IMR-90 (cell line): ENCODE measurements at regions not wholly inside any gene's neighbourhood (a gene's known extent, or its start where the extent isn't known, plus 50 kb on each side); places are given as distances from the start of the nearest gene placed in this dataset.

Source experiments
- ATAC-seq: fragments of 200-7000 bp; cut with Tn5 transposase; 2 replicates; pipeline ENCODE4 v1.9.1; 2020; ENCODE audit warnings: low read depth, mild to moderate bottlenecking, moderate library complexity
- BruUV-seq: library from RNA; stranded (reverse); fragments of 400-500 nt; replicated peaks from 2 replicates; lab custom pipeline; 2021; lab: Mats Ljungman, UMichigan
- CTCF ChIA-PET: fragments of 300-600 bp; formaldehyde crosslinking; extraction: SDS; loops from one replicate; lab custom pipeline; 2021; ENCODE audit warnings: antibody characterized with exemption; lab: Yijun Ruan, JAX
- POLR2A ChIA-PET: fragments of 300-600 bp; sonication (Branson Sonifier 250); formaldehyde crosslinking; loops from one replicate; lab custom pipeline; 2022; ENCODE audit warnings: antibody characterized with exemption; ENCODE audit not compliant: unreplicated experiment; lab: Charles Lee
- DNase-seq: peaks from one replicate; pipeline ENCODE4 v3.0.0; 2013
- H2AFZ ChIP-seq: replicated peaks from 2 replicates; pipeline ENCODE3; 2013; ENCODE audit warnings: low read length, mild to moderate bottlenecking; ENCODE audit not compliant: poor library complexity
- H2AK5ac ChIP-seq: 2 replicates; pipeline ENCODE4 v1.6.1; 2013; ENCODE audit warnings: low read depth, low read length, inconsistent platforms
- H2AK9ac ChIP-seq: replicated peaks from 2 replicates; pipeline ENCODE3; 2013; ENCODE audit warnings: mild to moderate bottlenecking, low read depth, low read length, moderate library complexity; ENCODE audit not compliant: poor library complexity
- H2BK120ac ChIP-seq: 2 replicates; pipeline ENCODE4 v1.6.1; 2013; ENCODE audit warnings: low read depth, low read length, inconsistent platforms
- H2BK15ac ChIP-seq: 3 replicates; pipeline ENCODE4 v1.6.1; 2013; ENCODE audit warnings: low read depth, low read length, inconsistent platforms
- H2BK20ac ChIP-seq: 2 replicates; pipeline ENCODE4 v1.6.1; 2013; ENCODE audit warnings: low read depth, mild to moderate bottlenecking, inconsistent platforms, low read length, moderate library complexity
- H2BK5ac ChIP-seq: 2 replicates; pipeline ENCODE4 v1.6.1; 2013; ENCODE audit warnings: mild to moderate bottlenecking, low read depth, low read length, inconsistent platforms; ENCODE audit not compliant: poor library complexity, severe bottlenecking
- H3K14ac ChIP-seq: replicated peaks from 2 replicates; pipeline ENCODE4 v1.6.1; 2013; ENCODE audit warnings: low read depth, low read length, inconsistent platforms
- H3K18ac ChIP-seq: 2 replicates; pipeline ENCODE4 v1.6.1; 2013; ENCODE audit warnings: low read depth, low read length, control low read depth
- H3K23ac ChIP-seq: 2 replicates; pipeline ENCODE4 v1.6.1; 2013; ENCODE audit warnings: low read depth, low read length, inconsistent platforms
- H3K27ac ChIP-seq: 2 replicates; pipeline ENCODE4 v1.5.1; 2013; ENCODE audit warnings: mild to moderate bottlenecking, control low read depth, low read length; ENCODE audit not compliant: insufficient read depth
- H3K27me3 ChIP-seq: 2 replicates; pipeline ENCODE4 v1.6.1; 2013; ENCODE audit warnings: low read length; ENCODE audit not compliant: control insufficient read depth, insufficient read depth
- H3K36me3 ChIP-seq: 2 replicates; pipeline ENCODE4 v1.6.1; 2013; ENCODE audit warnings: low read length, mixed read lengths; ENCODE audit not compliant: control insufficient read depth, insufficient read depth
- H3K4ac ChIP-seq: 2 replicates; pipeline ENCODE4 v1.6.1; 2013; ENCODE audit warnings: low read depth, low read length, inconsistent platforms
- H3K4me1 ChIP-seq: 2 replicates; pipeline ENCODE4 v1.6.1; 2013; ENCODE audit warnings: low read length, mixed read lengths; ENCODE audit not compliant: control insufficient read depth, insufficient read depth
- H3K4me2 ChIP-seq: 2 replicates; pipeline ENCODE4 v1.6.1; 2013; ENCODE audit warnings: low read depth, mild to moderate bottlenecking, control low read depth, low read length, moderate library complexity
- H3K4me3 ChIP-seq: 2 replicates; pipeline ENCODE4 v1.5.1; 2013; ENCODE audit warnings: low read depth, mild to moderate bottlenecking, control low read depth, low read length, moderate library complexity; ENCODE audit not compliant: insufficient read depth
- H3K56ac ChIP-seq: 2 replicates; pipeline ENCODE4 v1.6.1; 2013; ENCODE audit warnings: low read length, inconsistent platforms; ENCODE audit not compliant: insufficient read depth; ENCODE audit errors: extremely low read depth
- H3K79me1 ChIP-seq, 2 experiments: 2 replicates each; pipeline ENCODE4 v1.6.1; 2013; ENCODE audit warnings: low read length in 2 of 2, inconsistent platforms in 1 of 2, low read depth in 1 of 2
- H3K9ac ChIP-seq: 2 replicates; pipeline ENCODE4 v1.6.1; 2013; ENCODE audit warnings: low read depth, low read length, control low read depth
- H3K9me1 ChIP-seq: 2 replicates; pipeline ENCODE4 v1.6.1; 2013; ENCODE audit warnings: low read length, inconsistent platforms; ENCODE audit not compliant: insufficient read depth
- H3K9me3 ChIP-seq: 2 replicates; pipeline ENCODE4 v1.6.1; 2013; ENCODE audit warnings: low read length; ENCODE audit not compliant: control insufficient read depth, insufficient read depth
- H4K20me1 ChIP-seq: 2 replicates; pipeline ENCODE4 v1.6.1; 2013; ENCODE audit warnings: low read length, inconsistent platforms; ENCODE audit not compliant: insufficient read depth
- H4K5ac ChIP-seq: 2 replicates; pipeline ENCODE4 v1.6.1; 2013; ENCODE audit warnings: mild to moderate bottlenecking, low read depth, low read length, control low read depth
- H4K8ac ChIP-seq, 2 experiments: 2 replicates each; pipeline ENCODE4 v1.6.1; 2013; ENCODE audit warnings: low read depth in 2 of 2, low read length in 2 of 2, control low read depth in 1 of 2, inconsistent platforms in 1 of 2
- H4K91ac ChIP-seq: 2 replicates; pipeline ENCODE4 v1.6.1; 2013; ENCODE audit warnings: low read depth, low read length, inconsistent platforms; ENCODE audit not compliant: insufficient read depth
- BHLHE40 ChIP-seq: fragments of 150-350 bp; IDR thresholded peaks from 2 replicates; pipeline ENCODE4 v1.6.1; 2016; ENCODE audit warnings: mild to moderate bottlenecking, low read depth, low read length
- CEBPB ChIP-seq: IDR thresholded peaks from 2 replicates; pipeline ENCODE4 v1.6.1; 2012; ENCODE audit warnings: low read depth, low read length, improper control_type of control experiment
- CHD1 ChIP-seq: IDR thresholded peaks from 2 replicates; pipeline ENCODE4 v1.6.1; 2012; ENCODE audit warnings: low read depth, low read length, improper control_type of control experiment
- CTCF ChIP-seq: conservative IDR thresholded peaks from 2 replicates; pipeline ENCODE4 v1.5.1; 2012; ENCODE audit warnings: mild to moderate bottlenecking, low read depth, low read length, improper control_type of control experiment
- FOS ChIP-seq: fragments of 150-350 bp; IDR thresholded peaks from 2 replicates; pipeline ENCODE4 v1.6.1; 2016; ENCODE audit warnings: low read depth, low read length
- MAFK ChIP-seq: IDR thresholded peaks from 2 replicates; pipeline ENCODE4 v1.6.1; 2012; ENCODE audit warnings: low read depth, low read length, improper control_type of control experiment
- MAZ ChIP-seq: IDR thresholded peaks from 2 replicates; pipeline ENCODE4 v1.6.1; 2012; ENCODE audit warnings: low read depth, mild to moderate bottlenecking, low read length, improper control_type of control experiment, moderate library complexity, borderline replicate concordance
- MXI1 ChIP-seq: IDR thresholded peaks from 2 replicates; pipeline ENCODE4 v1.6.1; 2012; ENCODE audit warnings: low read depth, mild to moderate bottlenecking, low read length, moderate library complexity, borderline replicate concordance
- NFE2L2 ChIP-seq: fragments of 150-350 bp; IDR thresholded peaks from 2 replicates; pipeline ENCODE4 v1.6.1; 2016; ENCODE audit warnings: low read depth, mild to moderate bottlenecking, low read length
- POLR2A ChIP-seq: IDR thresholded peaks from 2 replicates; pipeline ENCODE4 v1.6.1; 2012; ENCODE audit warnings: mild to moderate bottlenecking, low read depth, low read length
- RAD21 ChIP-seq: IDR thresholded peaks from 2 replicates; pipeline ENCODE4 v1.6.1; 2012; ENCODE audit warnings: low read length, improper control_type of control experiment
- RCOR1 ChIP-seq: IDR thresholded peaks from 2 replicates; pipeline ENCODE4 v1.6.1; 2012; ENCODE audit warnings: mild to moderate bottlenecking, low read length, improper control_type of control experiment; ENCODE audit not compliant: insufficient replicate concordance
- RFX5 ChIP-seq: IDR thresholded peaks from 2 replicates; pipeline ENCODE4 v1.8.0; 2012; ENCODE audit warnings: low read depth, mild to moderate bottlenecking, low read length, moderate library complexity
- SMC3 ChIP-seq: fragments of 150-350 bp; IDR thresholded peaks from 2 replicates; pipeline ENCODE4 v1.6.1; 2016; ENCODE audit warnings: low read depth, mild to moderate bottlenecking, antibody characterized with exemption, low read length, moderate library complexity
- WGBS, 2 experiments: methylation state at CpG; one replicate each; pipeline versions ENCODE4 v1.1.5 to v1.1.7; 2013; ENCODE audit warnings: missing lambda C conversion rate in 2 of 2; ENCODE audit not compliant: insufficient read length in 1 of 2; ENCODE audit errors: extremely low coverage in 2 of 2; 5-methylcytosine and 5-hydroxymethylcytosine counted together
- dilution Hi-C: fragments of 300-500 bp; cut with HindIII; formaldehyde crosslinking; loops from one replicate; pipeline ENCODE4 v1.14.3; 2018; ENCODE audit warnings: low sequenced_read_pairs; ENCODE audit not compliant: unreplicated experiment
- in situ Hi-C: fragments of 300-500 bp; cut with MboI; formaldehyde crosslinking; loops from 3 replicates; pipeline ENCODE4 v1.14.3; 2019; ENCODE audit warnings: low sequenced_read_pairs, inconsistent platforms, mixed read lengths
- intact Hi-C: fragments of 100-400 bp; cut with micrococcal nuclease; formaldehyde crosslinking; loops from 2 replicates; pipeline ENCODE4 v1.10.0; 2022
- TF ChIP-seq, protein P1 (sequence below): fragments of 150-350 bp; IDR thresholded peaks from 2 replicates; pipeline ENCODE4 v1.6.1; 2017; ENCODE audit warnings: mild to moderate bottlenecking, antibody characterized with exemption, low read length, low read depth
- TF ChIP-seq, protein P2 (sequence below): fragments of 150-350 bp; IDR thresholded peaks from 2 replicates; pipeline ENCODE4 v1.6.1; 2016; ENCODE audit warnings: low read depth, mild to moderate bottlenecking, low read length, moderate library complexity, borderline replicate concordance

DNA sequence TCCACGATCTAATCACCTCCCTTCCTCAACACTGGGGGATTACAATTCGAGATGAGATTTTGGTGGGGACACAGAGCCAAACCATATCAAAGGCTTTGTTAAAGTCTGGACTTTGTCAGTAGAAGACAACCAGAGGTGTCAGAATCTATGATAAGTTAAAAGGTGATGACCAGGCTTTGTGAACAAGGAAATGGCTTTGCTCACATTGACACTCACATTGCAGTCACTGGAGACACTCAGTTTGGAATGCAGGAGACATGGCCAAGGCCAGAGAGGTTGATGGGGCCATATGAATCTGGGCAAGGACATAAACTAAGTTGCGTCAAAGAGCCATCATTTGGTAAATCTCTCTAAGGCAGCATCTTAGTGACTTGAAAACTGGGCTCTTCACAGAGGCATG lies 678.2 kb upstream of the FSHR start:
- ChIA-PET POLR2A (no interaction called here), CTCF (no interaction called here)
- no peak overlapping the region for H3K23ac ChIP-seq
- no peak overlapping the region for H3K14ac ChIP-seq
- no peak overlapping the region for H3K4me2 ChIP-seq
- H2BK15ac ChIP-seq, result no peak overlapping the region
- no peak overlapping the region for H3K56ac ChIP-seq
- H3K4me1 ChIP-seq, result no peaks in the 10 kb centered on the region
- no peak overlapping the region for H4K91ac ChIP-seq
- ATAC-seq (no peak), DNase-seq (no peak)
- H3K27me3 ChIP-seq, result no peaks in the 10 kb centered on the region
- peaks cover 12% of the 10 kb centered on the region for H3K9me3 ChIP-seq
- no peak overlapping the region for H3K4ac ChIP-seq
- no peak overlapping the region for H2AFZ ChIP-seq
- no peak overlapping the region for H2BK20ac ChIP-seq
- H3K9me1 ChIP-seq, result no peaks in the 10 kb centered on the region
- no peak overlapping the region for H4K5ac ChIP-seq
- H3K27ac ChIP-seq, result no peak overlapping the region
- WGBS, 2 experiments, result no CpG with 5 or more reads among the region's 3 CpGs
- no peaks in the 10 kb centered on the region for H3K36me3 ChIP-seq
- H2AK5ac ChIP-seq, result no peak overlapping the region
- in situ Hi-C loops (no loop called here), dilution Hi-C loops (no loop called here), intact Hi-C loops (no loop called here)
- H2BK120ac ChIP-seq, result no peak overlapping the region
- no peak overlapping the region for H3K18ac ChIP-seq
- H3K79me1 ChIP-seq, result no peaks in the 10 kb centered on the region
- no peaks in the 10 kb centered on the region for H4K20me1 ChIP-seq
- BruUV-seq, result no TSS peak
- H2BK5ac ChIP-seq, result no peak overlapping the region
- TF ChIP-seq SMC3 (no peak), RCOR1 (no peak), CTCF (no peak), NFE2L2 (no peak), MAFK (no peak), FOS (no peak), MXI1 (no peak), CHD1 (no peak), RAD21 (no peak), BHLHE40 (no peak), RFX5 (no peak), MAZ (no peak), CEBPB (no peak), POLR2A (no peak)
- TF ChIP-seq, protein P1, sequence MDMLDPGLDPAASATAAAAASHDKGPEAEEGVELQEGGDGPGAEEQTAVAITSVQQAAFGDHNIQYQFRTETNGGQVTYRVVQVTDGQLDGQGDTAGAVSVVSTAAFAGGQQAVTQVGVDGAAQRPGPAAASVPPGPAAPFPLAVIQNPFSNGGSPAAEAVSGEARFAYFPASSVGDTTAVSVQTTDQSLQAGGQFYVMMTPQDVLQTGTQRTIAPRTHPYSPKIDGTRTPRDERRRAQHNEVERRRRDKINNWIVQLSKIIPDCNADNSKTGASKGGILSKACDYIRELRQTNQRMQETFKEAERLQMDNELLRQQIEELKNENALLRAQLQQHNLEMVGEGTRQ, result no peak
- TF ChIP-seq, protein P2, sequence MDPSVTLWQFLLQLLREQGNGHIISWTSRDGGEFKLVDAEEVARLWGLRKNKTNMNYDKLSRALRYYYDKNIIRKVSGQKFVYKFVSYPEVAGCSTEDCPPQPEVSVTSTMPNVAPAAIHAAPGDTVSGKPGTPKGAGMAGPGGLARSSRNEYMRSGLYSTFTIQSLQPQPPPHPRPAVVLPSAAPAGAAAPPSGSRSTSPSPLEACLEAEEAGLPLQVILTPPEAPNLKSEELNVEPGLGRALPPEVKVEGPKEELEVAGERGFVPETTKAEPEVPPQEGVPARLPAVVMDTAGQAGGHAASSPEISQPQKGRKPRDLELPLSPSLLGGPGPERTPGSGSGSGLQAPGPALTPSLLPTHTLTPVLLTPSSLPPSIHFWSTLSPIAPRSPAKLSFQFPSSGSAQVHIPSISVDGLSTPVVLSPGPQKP, result no peak
- H3K9ac ChIP-seq, result no peak overlapping the region
- no peak overlapping the region for H4K8ac ChIP-seq
- no peak overlapping the region for H2AK9ac ChIP-seq
- no peak overlapping the region for H3K4me3 ChIP-seq
